H1 (cell line): ENCODE measurements at regions not wholly inside any gene's neighbourhood (a gene's known extent, or its start where the extent isn't known, plus 50 kb on each side); places are given as distances from the start of the nearest gene placed in this dataset.

ENCODE experiments used
- CTCF ChIA-PET: fragments of 300-600 bp; sonication (Branson Sonifier 250); formaldehyde crosslinking; loops from one replicate; lab custom pipeline; 2021; ENCODE audit not compliant: partially characterized antibody; lab: Charles Lee
- POLR2A ChIA-PET: fragments of 300-600 bp; sonication (Branson Sonifier 250); formaldehyde crosslinking; loops from one replicate; lab custom pipeline; 2021; ENCODE audit warnings: inconsistent platforms; ENCODE audit not compliant: partially characterized antibody; lab: Charles Lee
- DNase-seq, 2 experiments: peaks; one replicate each; pipeline versions ENCODE4 v3.0.0 to v3.0.0-alpha.2; 2010 to 2022; ENCODE audit warnings: low spot score in 2 of 2, low read depth in 1 of 2, mixed read lengths in 1 of 2
- FAIRE-seq: peaks from 2 replicates; lab custom pipeline; 2011; peaks lifted over from hg19 to GRCh38; lab: Jason Lieb, UNC
- H2AFZ ChIP-seq: 2 replicates; pipeline ENCODE4 v1.8.1; 2012; ENCODE audit warnings: low read length, inconsistent platforms
- H2AK5ac ChIP-seq: 2 replicates; pipeline ENCODE4 v1.6.1; 2013; ENCODE audit warnings: low read depth, low read length
- H2BK120ac ChIP-seq: replicated peaks from 2 replicates; pipeline ENCODE3; 2013; ENCODE audit warnings: low read depth, low read length, inconsistent platforms
- H2BK12ac ChIP-seq: 2 replicates; pipeline ENCODE4 v1.6.1; 2013; ENCODE audit warnings: low read depth, low read length
- H2BK15ac ChIP-seq: 2 replicates; pipeline ENCODE4 v1.6.1; 2013; ENCODE audit warnings: low read length
- H2BK20ac ChIP-seq: 2 replicates; pipeline ENCODE4 v1.6.1; 2013; ENCODE audit warnings: low read length
- H2BK5ac ChIP-seq: 2 replicates; pipeline ENCODE4 v1.6.1; 2013; ENCODE audit warnings: low read depth, low read length
- H3K14ac ChIP-seq: 2 replicates; pipeline ENCODE4 v1.6.1; 2013; ENCODE audit warnings: inconsistent platforms; ENCODE audit not compliant: insufficient read length
- H3K18ac ChIP-seq: 2 replicates; pipeline ENCODE4 v1.6.1; 2013; ENCODE audit warnings: low read length; ENCODE audit errors: extremely low read depth
- H3K23ac ChIP-seq: 2 replicates; pipeline ENCODE4 v1.6.1; 2013; ENCODE audit warnings: inconsistent platforms; ENCODE audit not compliant: insufficient read length
- H3K23me2 ChIP-seq: 2 replicates; pipeline ENCODE4 v1.6.1; 2013; ENCODE audit warnings: low read depth, low read length
- H3K27ac ChIP-seq: 2 replicates; pipeline ENCODE4 v1.6.1; 2011; ENCODE audit warnings: low read depth, low read length, inconsistent platforms
- H3K27me3 ChIP-seq, 4 experiments: replicated peaks in 1 of 4; 1 replicate in 1 of 4; 2 replicates in 3 of 4; pipeline versions ENCODE4 v1.6.1 to v1.8.1; 2011 to 2013; ENCODE audit warnings: low read length in 3 of 4, mild to moderate bottlenecking in 3 of 4, inconsistent platforms in 2 of 4, mixed read lengths in 2 of 4, moderate library complexity in 1 of 4; ENCODE audit not compliant: control insufficient read depth in 3 of 4, insufficient read depth in 3 of 4; ENCODE audit errors: extremely low read depth in 1 of 4
- H3K36me3 ChIP-seq, 4 experiments: 2 replicates each; pipeline versions ENCODE4 v1.6.1 to v1.8.1; 2011 to 2013; ENCODE audit warnings: mild to moderate bottlenecking in 4 of 4, low read length in 3 of 4, moderate library complexity in 2 of 4, control low read depth in 1 of 4, inconsistent platforms in 1 of 4; ENCODE audit not compliant: insufficient read depth in 4 of 4, control insufficient read depth in 2 of 4
- H3K4ac ChIP-seq: replicated peaks from 2 replicates; pipeline ENCODE3; 2013; ENCODE audit warnings: low read length, low read depth, mixed read lengths, inconsistent platforms; ENCODE audit not compliant: insufficient read length
- H3K4me1 ChIP-seq, 4 experiments: replicated peaks in 1 of 4; 1 replicate in 1 of 4; 2 replicates in 3 of 4; pipeline versions ENCODE4 v1.6.1 to v1.8.1; 2011 to 2013; ENCODE audit warnings: low read length in 3 of 4, inconsistent platforms in 2 of 4, mixed read lengths in 1 of 4; ENCODE audit not compliant: insufficient read depth in 4 of 4, control insufficient read depth in 3 of 4
- H3K4me2 ChIP-seq, 2 experiments: 2 replicates each; pipeline versions ENCODE4 v1.6.1 to v1.8.1; 2011 to 2013; ENCODE audit warnings: low read depth in 2 of 2, low read length in 2 of 2, control low read depth in 1 of 2, inconsistent platforms in 1 of 2, mild to moderate bottlenecking in 1 of 2; ENCODE audit not compliant: insufficient read depth in 1 of 2
- H3K4me3 ChIP-seq, 4 experiments: fragments of 200-600, 300-600 bp in 1 of 4; sonication (generic), shearing (Covaris generic), sonication (Bioruptor Twin) in 1 of 4; 2 replicates each; pipeline versions ENCODE4 v1.5.1 to v1.8.1; 2011 to 2016; ENCODE audit warnings: low read length in 4 of 4, low read depth in 3 of 4, control low read depth in 2 of 4, inconsistent platforms in 2 of 4, mild to moderate bottlenecking in 2 of 4, mixed read lengths in 1 of 4, moderate library complexity in 1 of 4; ENCODE audit not compliant: insufficient read depth in 2 of 4; ENCODE audit errors: extremely low read depth in 1 of 4
- H3K56ac ChIP-seq: replicated peaks from 2 replicates; pipeline ENCODE3; 2013; ENCODE audit warnings: low read depth, mild to moderate bottlenecking, mixed read lengths, low read length, inconsistent platforms; ENCODE audit not compliant: insufficient read length
- H3K79me1 ChIP-seq: 2 replicates; pipeline ENCODE4 v1.6.1; 2013; ENCODE audit warnings: low read depth, low read length, control low read depth
- H3K79me2 ChIP-seq, 2 experiments: 2 replicates each; pipeline versions ENCODE4 v1.6.1 to v1.8.1; 2012 to 2013; ENCODE audit warnings: low read length in 2 of 2, mild to moderate bottlenecking in 2 of 2, inconsistent platforms in 1 of 2; ENCODE audit not compliant: insufficient read depth in 2 of 2, control insufficient read depth in 1 of 2
- H3K9ac ChIP-seq, 4 experiments: replicated peaks in 1 of 4; 1 replicate in 1 of 4; 2 replicates in 3 of 4; pipeline versions ENCODE4 v1.6.1 to v1.8.1; 2011 to 2013; ENCODE audit warnings: low read depth in 3 of 4, low read length in 3 of 4, control low read depth in 2 of 4, mild to moderate bottlenecking in 2 of 4, moderate library complexity in 2 of 4, inconsistent platforms in 1 of 4; ENCODE audit errors: extremely low read depth in 1 of 4
- H3K9me3 ChIP-seq, 2 experiments: 2 replicates each; pipeline versions ENCODE4 v1.6.1 to v1.8.1; 2012 to 2013; ENCODE audit warnings: mild to moderate bottlenecking in 2 of 2, moderate library complexity in 2 of 2, control low read depth in 1 of 2, inconsistent platforms in 1 of 2, low read depth in 1 of 2, low read length in 1 of 2, mixed read lengths in 1 of 2; ENCODE audit not compliant: insufficient read depth in 2 of 2
- H4K20me1 ChIP-seq, 2 experiments: replicated peaks in 1 of 2; 2 replicates each; pipeline versions ENCODE3 to v1.8.1; 2011 to 2013; ENCODE audit warnings: inconsistent platforms in 2 of 2, low read length in 2 of 2, mild to moderate bottlenecking in 1 of 2; ENCODE audit not compliant: insufficient read depth in 2 of 2, control insufficient read depth in 1 of 2
- H4K5ac ChIP-seq: 2 replicates; pipeline ENCODE4 v1.6.1; 2013; ENCODE audit warnings: low read length, low read depth, mixed read lengths, inconsistent platforms; ENCODE audit not compliant: insufficient read length
- H4K8ac ChIP-seq: 2 replicates; pipeline ENCODE4 v1.8.0; 2013; ENCODE audit warnings: mild to moderate bottlenecking, moderate library complexity, low read length, inconsistent platforms; ENCODE audit not compliant: insufficient read depth; ENCODE audit errors: extremely low read depth
- H4K91ac ChIP-seq: replicated peaks from 2 replicates; pipeline ENCODE3; 2013; ENCODE audit warnings: low read length, mixed read lengths, inconsistent platforms; ENCODE audit not compliant: insufficient read length
- CBX5 ChIP-seq: fragments of 300-800, 300-1000 bp; sonication (generic); IDR thresholded peaks from 2 replicates; pipeline ENCODE4 v1.7.1; 2016; ENCODE audit warnings: antibody characterized with exemption, low read length, low read depth
- JUND ChIP-seq: IDR thresholded peaks from 2 replicates; pipeline ENCODE4 v1.6.1; 2011; ENCODE audit warnings: mild to moderate bottlenecking, improper control_type of control experiment, low read length
- MAFK ChIP-seq: IDR thresholded peaks from 2 replicates; pipeline ENCODE4 v1.6.1; 2012; ENCODE audit warnings: low read depth, mild to moderate bottlenecking, improper control_type of control experiment, low read length
- SP1 ChIP-seq: IDR thresholded peaks from 2 replicates; pipeline ENCODE4 v1.6.1; 2011; ENCODE audit warnings: low read depth, low read length
- WGBS, 2 experiments: shearing (Covaris generic) in 1 of 2; methylation state at CpG; one replicate each; pipeline versions ENCODE4 v1.1.6 to v1.1.7; 2013 to 2015; ENCODE audit warnings: low lambda C conversion rate in 2 of 2, mixed read lengths in 2 of 2, inconsistent platforms in 1 of 2, low coverage in 1 of 2, missing lambda C conversion rate in 1 of 2; ENCODE audit not compliant: insufficient replicate concordance in 2 of 2, insufficient coverage in 1 of 2, insufficient read length in 1 of 2; ENCODE audit errors: extremely low coverage in 1 of 2, missing lambda C conversion rate in 1 of 2; 5-methylcytosine and 5-hydroxymethylcytosine counted together
- TF ChIP-seq, protein P1 (sequence below): IDR thresholded peaks from 2 replicates; pipeline ENCODE4 v1.6.1; 2011; ENCODE audit warnings: low read depth, mild to moderate bottlenecking, low read length; ENCODE audit not compliant: insufficient read depth

GRCh38 chr1:199529324-199529723, 498.2 kb upstream of the NR5A2 start:
- Histone ChIP-seq H2AFZ (peak overlapping the region; percentile 76; the same call in 1 of the 2 replicates), H2BK15ac (no peak overlapping the region), H3K4ac (no peak overlapping the region), H3K27me3 (no peaks in the 10 kb centered on the region), H3K36me3 (no peaks in the 10 kb centered on the region), H3K79me1 (no peaks in the 10 kb centered on the region), H4K91ac (no peak overlapping the region), H3K56ac (no peak overlapping the region), H3K4me1 (no peaks in the 10 kb centered on the region), H2BK120ac (no peak overlapping the region), H2BK20ac (no peak overlapping the region), H3K27ac (no peak overlapping the region), H3K23me2 (no peaks in the 10 kb centered on the region), H4K20me1 (no peaks in the 10 kb centered on the region), H2BK5ac (no peak overlapping the region), H3K4me2 (no peak overlapping the region), H3K14ac (no peak overlapping the region), H3K9ac (no peak overlapping the region), H3K79me2 (no peaks in the 10 kb centered on the region)
- POLR2A ChIA-PET = no interaction called here
- FAIRE-seq = no peak
- no CpG with 5 or more reads among the region's 1 CpG for WGBS, 2 experiments
- TF ChIP-seq CBX5 = no peak
- TF ChIP-seq MAFK = no peak
- 0 out of 2 replicates have a peak, but pooled peaks have one; percentile 55 for TF ChIP-seq JUND
- no peak for TF ChIP-seq SP1
- TF ChIP-seq, protein P1, sequence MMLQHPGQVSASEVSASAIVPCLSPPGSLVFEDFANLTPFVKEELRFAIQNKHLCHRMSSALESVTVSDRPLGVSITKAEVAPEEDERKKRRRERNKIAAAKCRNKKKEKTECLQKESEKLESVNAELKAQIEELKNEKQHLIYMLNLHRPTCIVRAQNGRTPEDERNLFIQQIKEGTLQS = no peak
- TF ChIP-seq, all 59 proteins: peak for 1
- peaks cover 12 to 13% of the 10 kb centered on the region in 2 experiments for H3K9me3 ChIP-seq
- CTCF ChIA-PET = interaction anchor here (0.6 to 0.8 kb wide), 3 partner anchors 9 to 158 kb away, joined by 3 to 4 read pairs (median 3); no protein-coding TSS in a partner anchor
- no peak overlapping the region for H3K4me3 ChIP-seq
- H4K8ac ChIP-seq = no peak overlapping the region
- H2AK5ac ChIP-seq = no peak overlapping the region
- no peak for DNase-seq
- H3K23ac ChIP-seq = no peak overlapping the region
- no peak overlapping the region for H4K5ac ChIP-seq
- H3K18ac ChIP-seq = no peak overlapping the region
- H2BK12ac ChIP-seq = no peak overlapping the region
